HG03135 (cell line): ENCODE measurements at regions not wholly inside any gene's neighbourhood (a gene's known extent, or its start where the extent isn't known, plus 50 kb on each side); places are given as distances from the start of the nearest gene placed in this dataset.
A peak's percentile ranks its signal among the peaks of the same experiment; 100 is the strongest.

Experiments
- ATAC-seq: cut with Tn5 transposase; IDR thresholded peaks from one replicate; pipeline ENCODE4 v1.9.1; 2021; ENCODE audit warnings: mild to moderate bottlenecking, moderate library complexity; ENCODE audit not compliant: unreplicated experiment

- no peak for ATAC-seq
Measured at GRCh38 chr2:164439885-164440284, 181.4 kb downstream of the GRB14 start.

GRCh38 chr2:164439235-164439634, 182.0 kb downstream of the GRB14 start:
- ATAC-seq: no peak

GRCh38 chr2:164438490-164439205, 182.6 kb downstream of the GRB14 start:
- no peak for ATAC-seq

- ATAC-seq: no peak
Measured at GRCh38 chr2:164436131-164436530, 185.2 kb downstream of the GRB14 start.

- ATAC-seq: no peak
Measured at GRCh38 chr2:164430166-164430783, 191.0 kb downstream of the GRB14 start.

GRCh38 chr2:164429354-164429753, 191.9 kb downstream of the GRB14 start:
- no peak for ATAC-seq

- no peak for ATAC-seq
Measured at GRCh38 chr2:164427111-164427510, 194.2 kb downstream of the GRB14 start.

GRCh38 chr2:164420787-164421186, 200.5 kb downstream of the GRB14 start:
- no peak for ATAC-seq

GRCh38 chr2:164412831-164413230, 208.5 kb downstream of the GRB14 start:
- no peak for ATAC-seq

GRCh38 chr2:164389411-164389810, 231.9 kb downstream of the GRB14 start:
- no peak for ATAC-seq

GRCh38 chr2:164388511-164388910, 232.8 kb downstream of the GRB14 start:
- peak; percentile 72 for ATAC-seq

GRCh38 chr2:164386231-164386630, 235.1 kb downstream of the GRB14 start:
- no peak for ATAC-seq

- ATAC-seq: no peak
Measured at GRCh38 chr2:164384434-164384833, 236.8 kb downstream of the GRB14 start.

GRCh38 chr2:164371916-164372315, 249.4 kb downstream of the GRB14 start:
- no peak for ATAC-seq

GRCh38 chr2:164369366-164369765, 251.9 kb downstream of the GRB14 start:
- no peak for ATAC-seq

- ATAC-seq: no peak
Measured at GRCh38 chr2:164368896-164369295, 252.4 kb downstream of the GRB14 start.

GRCh38 chr2:164363646-164364045, 257.6 kb downstream of the GRB14 start:
- no peak for ATAC-seq

- ATAC-seq: no peak
Measured at GRCh38 chr2:164351536-164351935, 269.7 kb downstream of the GRB14 start.

- no peak for ATAC-seq
Measured at GRCh38 chr2:164335947-164336346, 285.3 kb downstream of the GRB14 start.

GRCh38 chr2:164335128-164335527, 286.2 kb downstream of the GRB14 start:
- ATAC-seq: no peak

GRCh38 chr2:164328310-164328709, 293.0 kb downstream of the GRB14 start:
- no peak for ATAC-seq

- ATAC-seq: no peak
Measured at GRCh38 chr2:164323978-164324377, 297.3 kb downstream of the GRB14 start.

GRCh38 chr2:164314148-164314547, 307.1 kb downstream of the GRB14 start:
- ATAC-seq: no peak
